GM19328 (cell line): ENCODE measurements at regions not wholly inside any gene's neighbourhood (a gene's known extent, or its start where the extent isn't known, plus 50 kb on each side); places are given as distances from the start of the nearest gene placed in this dataset.

Source experiments
- ATAC-seq: cut with Tn5 transposase; IDR thresholded peaks from one replicate; pipeline ENCODE4 v1.9.1; 2021; ENCODE audit warnings: mild to moderate bottlenecking, moderate library complexity; ENCODE audit not compliant: unreplicated experiment

GRCh38 chr10:3526727-3527501, 258.1 kb downstream of the KLF6 start:
- ATAC-seq: no peak

- no peak for ATAC-seq
These were observed 259.1 kb downstream of the KLF6 start for GRCh38 chr10:3525832-3526449.

- ATAC-seq: no peak
These were observed 260.7 kb downstream of the KLF6 start for GRCh38 chr10:3524086-3524960.

GRCh38 chr10:3523309-3524050, 261.5 kb downstream of the KLF6 start:
- ATAC-seq: no peak

GRCh38 chr10:3516923-3517255, 268.1 kb downstream of the KLF6 start:
- ATAC-seq: no peak

GRCh38 chr10:3516234-3516922, 268.6 kb downstream of the KLF6 start:
- ATAC-seq: no peak

GRCh38 chr10:3514691-3515090, 270.3 kb downstream of the KLF6 start:
- ATAC-seq: no peak

- ATAC-seq: no peak
These were observed 272.7 kb downstream of the KLF6 start for GRCh38 chr10:3512263-3512662.

- ATAC-seq: no peak
These were observed 273.5 kb downstream of the KLF6 start for GRCh38 chr10:3511483-3511882.

GRCh38 chr10:3510741-3511140, 274.3 kb downstream of the KLF6 start:
- no peak for ATAC-seq

GRCh38 chr10:3509355-3509754, 275.7 kb downstream of the KLF6 start:
- no peak for ATAC-seq

GRCh38 chr10:3503299-3503698, 281.7 kb downstream of the KLF6 start:
- ATAC-seq: no peak

GRCh38 chr10:3502673-3503072, 282.3 kb downstream of the KLF6 start:
- no peak for ATAC-seq

GRCh38 chr10:3500408-3500856, 284.6 kb downstream of the KLF6 start:
- ATAC-seq: no peak

- ATAC-seq: no peak
These were observed 285.9 kb downstream of the KLF6 start for GRCh38 chr10:3499120-3499519.

- ATAC-seq: no peak
These were observed 287.4 kb downstream of the KLF6 start for GRCh38 chr10:3497581-3497980.

- no peak for ATAC-seq
These were observed 288.9 kb downstream of the KLF6 start for GRCh38 chr10:3496138-3496537.

GRCh38 chr10:3495281-3495680, 289.7 kb downstream of the KLF6 start:
- no peak for ATAC-seq

GRCh38 chr10:3494838-3495230, 290.2 kb downstream of the KLF6 start:
- ATAC-seq: no peak

- no peak for ATAC-seq
These were observed 290.7 kb downstream of the KLF6 start for GRCh38 chr10:3494131-3494837.
